ENCODE measurements at regions not wholly inside any gene's neighbourhood (a gene's known extent, or its start where the extent isn't known, plus 50 kb on each side); places are given as distances from the start of the nearest gene placed in this dataset.

- H3K27me3 ChIP-seq (replicated peaks; ENCODE audit: insufficient read depth): no peaks in the 10 kb centered on the region
- no peak for TF ChIP-seq POLR2A (IDR thresholded peaks at IDR 0.05)
- no peak for TF ChIP-seq POLR2AphosphoS5 (IDR thresholded peaks at IDR 0.05)
- no peak for TF ChIP-seq CTCF (IDR thresholded peaks at IDR 0.05)
- no peak overlapping the region for H3K4me3 ChIP-seq
- no peaks in the 10 kb centered on the region for H3K4me1 ChIP-seq (replicated peaks)
- no peak overlapping the region for H3K27ac ChIP-seq
- WGBS: 92% methylated on average over 2 of the region's 2 CpGs
- no peak for DNase-seq (ENCODE audit: low spot score)
- intact Hi-C loops (cut with DNase I): no loop called here
- no peaks in the 10 kb centered on the region for H3K9me3 ChIP-seq
- no peaks in the 10 kb centered on the region for H3K36me3 ChIP-seq
These were observed 178.3 kb upstream of the CCDC68 start for GRCh38 chr18:55137602-55138001.

- no peak for TF ChIP-seq CTCF (IDR thresholded peaks at IDR 0.05)
- intact Hi-C loops (cut with DNase I): no loop called here
- no peaks in the 10 kb centered on the region for H3K36me3 ChIP-seq
- 84% methylated on average over 7 of the region's 7 CpGs for WGBS
- no peaks in the 10 kb centered on the region for H3K4me1 ChIP-seq (replicated peaks)
- H3K27me3 ChIP-seq (replicated peaks; ENCODE audit: insufficient read depth): no peaks in the 10 kb centered on the region
- DNase-seq (ENCODE audit: low spot score): no peak
- no peak overlapping the region for H3K4me3 ChIP-seq
- no peak overlapping the region for H3K27ac ChIP-seq
- H3K9me3 ChIP-seq: no peaks in the 10 kb centered on the region
These were observed 177.6 kb upstream of the CCDC68 start for GRCh38 chr18:55136864-55137263.

- no peaks in the 10 kb centered on the region for H3K9me3 ChIP-seq
- H3K36me3 ChIP-seq: no peaks in the 10 kb centered on the region
- TF ChIP-seq POLR2A (IDR thresholded peaks at IDR 0.05) (no peak), POLR2AphosphoS5 (IDR thresholded peaks at IDR 0.05) (no peak), CTCF (IDR thresholded peaks at IDR 0.05) (no peak)
- H3K27ac ChIP-seq: no peak overlapping the region
- 82% methylated on average over 6 of the region's 6 CpGs for WGBS
- no peaks in the 10 kb centered on the region for H3K4me1 ChIP-seq (replicated peaks)
- no peak overlapping the region for H3K4me3 ChIP-seq
- DNase-seq (ENCODE audit: low spot score): no peak
- intact Hi-C loops (cut with DNase I): no loop called here
- H3K27me3 ChIP-seq (replicated peaks; ENCODE audit: insufficient read depth): no peaks in the 10 kb centered on the region
These were observed 177.0 kb upstream of the CCDC68 start for GRCh38 chr18:55136258-55136657.

- 93% methylated on average over 6 of the region's 6 CpGs for WGBS
- H3K36me3 ChIP-seq: no peaks in the 10 kb centered on the region
- no peak for DNase-seq (ENCODE audit: low spot score)
- H3K4me3 ChIP-seq: no peak overlapping the region
- TF ChIP-seq POLR2A (IDR thresholded peaks at IDR 0.05) (no peak), CTCF (IDR thresholded peaks at IDR 0.05) (no peak), POLR2AphosphoS5 (IDR thresholded peaks at IDR 0.05) (no peak)
- H3K9me3 ChIP-seq: no peaks in the 10 kb centered on the region
- H3K27ac ChIP-seq: no peak overlapping the region
- no peaks in the 10 kb centered on the region for H3K27me3 ChIP-seq (replicated peaks; ENCODE audit: insufficient read depth)
- H3K4me1 ChIP-seq (replicated peaks): no peaks in the 10 kb centered on the region
- intact Hi-C loops (cut with DNase I): no loop called here
These were observed 174.1 kb upstream of the CCDC68 start for GRCh38 chr18:55133378-55133777.

GRCh38 chr18:55128437-55128836 lies 169.2 kb upstream of the CCDC68 start:
- no peak overlapping the region for H3K4me3 ChIP-seq
- WGBS: 77% methylated on average over 3 of the region's 3 CpGs
- intact Hi-C loops (cut with DNase I): no loop called here
- TF ChIP-seq POLR2AphosphoS5 (IDR thresholded peaks at IDR 0.05): no peak
- TF ChIP-seq POLR2A (IDR thresholded peaks at IDR 0.05): no peak
- TF ChIP-seq CTCF (IDR thresholded peaks at IDR 0.05): no peak
- no peak for DNase-seq (ENCODE audit: low spot score)
- no peaks in the 10 kb centered on the region for H3K4me1 ChIP-seq (replicated peaks)
- no peaks in the 10 kb centered on the region for H3K27me3 ChIP-seq (replicated peaks; ENCODE audit: insufficient read depth)
- no peaks in the 10 kb centered on the region for H3K9me3 ChIP-seq
- H3K27ac ChIP-seq: no peak overlapping the region
- no peaks in the 10 kb centered on the region for H3K36me3 ChIP-seq

Data from prostate gland (tissue), 2 donors.